ENCODE measurements at regions not wholly inside any gene's neighbourhood (a gene's known extent, or its start where the extent isn't known, plus 50 kb on each side); places are given as distances from the start of the nearest gene placed in this dataset.

DNA sequence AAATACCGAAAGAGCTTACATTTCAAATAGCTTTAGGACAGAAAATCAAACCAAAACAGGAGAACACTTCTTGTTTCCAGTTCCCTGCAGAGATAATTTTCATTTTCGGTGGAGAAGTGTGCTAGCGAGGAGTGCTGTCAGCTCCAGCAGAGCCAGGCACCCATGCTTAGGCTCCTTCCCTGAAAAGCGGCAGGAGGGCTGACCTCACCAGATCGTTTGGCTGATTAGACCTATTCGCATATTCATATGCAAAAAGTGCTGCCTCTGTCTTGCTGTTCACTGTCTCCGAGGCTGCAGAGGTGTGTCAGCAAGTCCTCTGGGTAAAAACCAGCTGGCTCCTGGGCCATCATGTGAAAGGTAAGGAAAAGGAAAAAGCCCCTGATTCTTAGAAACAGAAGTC is 225.8 kb upstream of the COPS8 start:
- no peak for DNase-seq
- Histone ChIP-seq H3K27ac (no peak overlapping the region), H3K9me3 (no peaks in the 10 kb centered on the region), H3K27me3 (no peaks in the 10 kb centered on the region), H3K4me1 (no peaks in the 10 kb centered on the region), H3K36me3 (no peaks in the 10 kb centered on the region), H3K4me3 (no peak overlapping the region)
- 83 to 85% methylated on average over 3 to 7 of the region's 7 CpGs for WGBS, 2 donors (ENCODE audit: low coverage in 1 of 2)
- TF ChIP-seq POLR2A (IDR thresholded peaks at IDR 0.05) (no peak), EP300 (IDR thresholded peaks at IDR 0.05; ENCODE audit: low read depth) (no peak), POLR2AphosphoS5 (IDR thresholded peaks at IDR 0.05) (no peak), CTCF (IDR thresholded peaks at IDR 0.05) (no peak)
- in situ Hi-C loops (cut with MboI; ENCODE audit: low pct_ligation_motif_present in 1 of 4, low pct_unique_long_range_greater_than_20kb in 1 of 4, low sequenced_read_pairs in 3 of 4) (no loop called here), intact Hi-C loops (cut with DNase I; ENCODE audit: low total_unique reads) (no loop called here)

- Histone ChIP-seq H3K27ac (no peak overlapping the region), H3K9me3 (no peaks in the 10 kb centered on the region), H3K4me1 (no peaks in the 10 kb centered on the region), H3K4me3 (no peak overlapping the region), H3K36me3 (no peaks in the 10 kb centered on the region), H3K27me3 (no peaks in the 10 kb centered on the region)
- in situ Hi-C loops (cut with MboI; ENCODE audit: low pct_ligation_motif_present in 1 of 4, low pct_unique_long_range_greater_than_20kb in 1 of 4, low sequenced_read_pairs in 3 of 4), result no loop called here
- TF ChIP-seq CTCF (IDR thresholded peaks at IDR 0.05) (no peak), EP300 (IDR thresholded peaks at IDR 0.05; ENCODE audit: low read depth) (no peak)
- no peak for DNase-seq
- intact Hi-C loops (cut with DNase I; ENCODE audit: low total_unique reads), result no loop called here
- WGBS, 2 donors (ENCODE audit: low coverage in 1 of 2), result 82% methylated on average over 8 of the region's 8 CpGs; no CpG with 5 or more reads in 1 of the 2 donors
Observed at GRCh38 chr2:236861196-236861875, 224.4 kb upstream of the COPS8 start.

- Histone ChIP-seq H3K4me3 (no peak overlapping the region), H3K4me1 (no peaks in the 10 kb centered on the region), H3K9me3 (no peaks in the 10 kb centered on the region), H3K36me3 (no peaks in the 10 kb centered on the region), H3K27me3 (no peaks in the 10 kb centered on the region), H3K27ac (no peak overlapping the region)
- WGBS, 2 donors (ENCODE audit: low coverage in 1 of 2), result 81 to 90% methylated on average over 1 to 2 of the region's 2 CpGs
- TF ChIP-seq CTCF (IDR thresholded peaks at IDR 0.05), result no peak
- no peak for TF ChIP-seq POLR2AphosphoS5 (IDR thresholded peaks at IDR 0.05)
- TF ChIP-seq EP300 (IDR thresholded peaks at IDR 0.05; ENCODE audit: low read depth), result no peak
- no peak for TF ChIP-seq POLR2A (IDR thresholded peaks at IDR 0.05)
- in situ Hi-C loops (cut with MboI; ENCODE audit: low pct_ligation_motif_present in 1 of 4, low pct_unique_long_range_greater_than_20kb in 1 of 4, low sequenced_read_pairs in 3 of 4) (no loop called here), intact Hi-C loops (cut with DNase I; ENCODE audit: low total_unique reads) (no loop called here)
- DNase-seq, result no peak
Observed at GRCh38 chr2:236861944-236862343, 223.7 kb upstream of the COPS8 start.

- TF ChIP-seq POLR2AphosphoS5 (IDR thresholded peaks at IDR 0.05) (no peak), POLR2A (IDR thresholded peaks at IDR 0.05) (no peak), EP300 (IDR thresholded peaks at IDR 0.05; ENCODE audit: low read depth) (no peak), CTCF (IDR thresholded peaks at IDR 0.05) (no peak)
- Histone ChIP-seq H3K9me3 (no peaks in the 10 kb centered on the region), H3K4me1 (no peaks in the 10 kb centered on the region), H3K27me3 (no peaks in the 10 kb centered on the region), H3K27ac (no peak overlapping the region), H3K4me3 (no peak overlapping the region), H3K36me3 (no peaks in the 10 kb centered on the region)
- in situ Hi-C loops (cut with MboI; ENCODE audit: low pct_ligation_motif_present in 1 of 4, low pct_unique_long_range_greater_than_20kb in 1 of 4, low sequenced_read_pairs in 3 of 4), result no loop called here
- intact Hi-C loops (cut with DNase I; ENCODE audit: low total_unique reads), result no loop called here
- WGBS, 2 donors (ENCODE audit: low coverage in 1 of 2), result 77% methylated on average over 2 of the region's 2 CpGs; no CpG with 5 or more reads in 1 of the 2 donors
- DNase-seq, result no peak
Observed at GRCh38 chr2:236862526-236862925, 223.2 kb upstream of the COPS8 start.
